DND-41 (cell line): ENCODE measurements at regions not wholly inside any gene's neighbourhood (a gene's known extent, or its start where the extent isn't known, plus 50 kb on each side); places are given as distances from the start of the nearest gene placed in this dataset.

ENCODE experiments used
- CTCF ChIP-seq: IDR thresholded peaks from 2 replicates; pipeline ENCODE4 v1.5.1; 2012; ENCODE audit warnings: borderline replicate concordance, low read length, moderate library complexity, mild to moderate bottlenecking; ENCODE audit not compliant: poor library complexity, severe bottlenecking; ENCODE audit errors: extremely low read depth
- EZH2 ChIP-seq: IDR thresholded peaks from 3 replicates; pipeline ENCODE4 v1.6.1; 2012; ENCODE audit warnings: borderline replicate concordance, low read depth, mild to moderate bottlenecking, moderate library complexity, low read length, inconsistent platforms; ENCODE audit not compliant: severe bottlenecking

- no peak for TF ChIP-seq CTCF
- TF ChIP-seq EZH2 = no peak
Measured at GRCh38 chr17:77809814-77810213, 148.7 kb upstream of the TNRC6C start.
